WTC11 (cell line): ENCODE measurements at regions not wholly inside any gene's neighbourhood (a gene's known extent, or its start where the extent isn't known, plus 50 kb on each side); places are given as distances from the start of the nearest gene placed in this dataset.

Experiments used
- ATAC-seq: fragments of 200-7000 bp; cut with Tn5 transposase; 2 replicates; pipeline ENCODE4 v1.10.0; 2021; ENCODE audit warnings: mild to moderate bottlenecking, moderate library complexity
- CTCF ChIA-PET: fragments of 300-600 bp; sonication (Branson Sonifier 250); formaldehyde crosslinking; loops from one replicate; lab custom pipeline; 2021; ENCODE audit warnings: antibody characterized with exemption; lab: Charles Lee
- POLR2A ChIA-PET: fragments of 350-600 bp; sonication (Branson Sonifier 250); formaldehyde crosslinking; loops from one replicate; lab custom pipeline; 2021; ENCODE audit warnings: antibody characterized with exemption; lab: Charles Lee
- DNase-seq: peaks from one replicate; pipeline ENCODE4 v3.0.0; 2021; ENCODE audit warnings: low spot score
- H3K27ac Mint-ChIP-seq: 2 replicates; pipeline ENCODE4 v1.8.0; 2021; ENCODE audit warnings: mixed read lengths
- H3K27me3 Mint-ChIP-seq: 2 replicates; pipeline ENCODE4 v1.8.0; 2021; ENCODE audit warnings: low read depth, mild to moderate bottlenecking, moderate library complexity, mixed read lengths
- H3K36me3 Mint-ChIP-seq: 2 replicates; pipeline ENCODE4 v1.8.0; 2021; ENCODE audit warnings: mixed read lengths
- H3K4me1 Mint-ChIP-seq: 2 replicates; pipeline ENCODE4 v1.8.0; 2022; ENCODE audit warnings: mixed read lengths
- H3K4me3 Mint-ChIP-seq: 2 replicates; pipeline ENCODE4 v1.8.0; 2021; ENCODE audit warnings: mild to moderate bottlenecking, moderate library complexity, mixed read lengths
- H3K9me3 Mint-ChIP-seq: 2 replicates; pipeline ENCODE4 v1.8.0; 2021; ENCODE audit warnings: mixed read lengths
- EMX1 ChIP-seq: fragments of 250-450 bp; sonication (Bioruptor Pico); IDR thresholded peaks from 2 replicates; pipeline ENCODE4 v1.8.0; 2021; ENCODE audit warnings: mild to moderate bottlenecking
- FOXP1 ChIP-seq: sonication (generic); formaldehyde crosslinking; IDR thresholded peaks from 2 replicates; pipeline ENCODE4 v1.8.0; 2022; ENCODE audit warnings: missing genetic modification reagents, mild to moderate bottlenecking, moderate library complexity, borderline replicate concordance
- JAZF1 ChIP-seq: fragments of 250-450 bp; sonication (Bioruptor Pico); IDR thresholded peaks from 2 replicates; pipeline ENCODE4 v1.9.0; 2021; ENCODE audit warnings: moderate library complexity, mild to moderate bottlenecking, inconsistent platforms
- KAT7 ChIP-seq: sonication (generic); formaldehyde crosslinking; IDR thresholded peaks from 2 replicates; pipeline ENCODE4 v1.8.1; 2023; ENCODE audit warnings: missing genetic modification reagents, mild to moderate bottlenecking, borderline replicate concordance
- NFATC4 ChIP-seq: fragments of 250-450 bp; sonication (Bioruptor Pico); IDR thresholded peaks from 2 replicates; pipeline ENCODE4 v1.9.0; 2021; ENCODE audit warnings: mild to moderate bottlenecking
- NFE2L1 ChIP-seq: sonication (generic); formaldehyde crosslinking; IDR thresholded peaks from 2 replicates; pipeline ENCODE4 v1.8.1; 2023; ENCODE audit warnings: missing genetic modification reagents
- NR2C2 ChIP-seq: sonication (generic); formaldehyde crosslinking; IDR thresholded peaks from 2 replicates; pipeline ENCODE4 v1.8.0; 2022; ENCODE audit warnings: mild to moderate bottlenecking, missing genetic modification reagents
- ZNF138 ChIP-seq: sonication (generic); formaldehyde crosslinking; conservative IDR thresholded peaks from 2 replicates; pipeline ENCODE4 v1.8.1; 2022; ENCODE audit warnings: mild to moderate bottlenecking, moderate library complexity, missing genetic modification reagents
- ZNF416 ChIP-seq: fragments of 250-450 bp; sonication (Bioruptor Pico); IDR thresholded peaks from 2 replicates; pipeline ENCODE4 v1.9.0; 2021; ENCODE audit warnings: mild to moderate bottlenecking, inconsistent platforms
- ZNF423 ChIP-seq: fragments of 250-450 bp; sonication (Bioruptor Pico); IDR thresholded peaks from 2 replicates; pipeline ENCODE4 v2.1.2; 2022; ENCODE audit warnings: mild to moderate bottlenecking, moderate library complexity
- ZNF671 ChIP-seq: fragments of 250-450 bp; sonication (Bioruptor Pico); IDR thresholded peaks from 2 replicates; pipeline ENCODE4 v1.8.0; 2021; ENCODE audit warnings: mild to moderate bottlenecking
- TF ChIP-seq, protein P1 (sequence below): fragments of 250-450 bp; sonication (Bioruptor Pico); IDR thresholded peaks from 2 replicates; pipeline ENCODE4 v1.8.0; 2021; ENCODE audit warnings: mild to moderate bottlenecking
- TF ChIP-seq, protein P2 (sequence below): sonication (generic); formaldehyde crosslinking; IDR thresholded peaks from 2 replicates; pipeline ENCODE4 v1.8.1; 2023; ENCODE audit warnings: mild to moderate bottlenecking, missing genetic modification reagents
- TF ChIP-seq, protein P3 (sequence below): sonication (generic); formaldehyde crosslinking; IDR thresholded peaks from 2 replicates; pipeline ENCODE4 v1.8.0; 2022; ENCODE audit warnings: mild to moderate bottlenecking, missing genetic modification reagents
- TF ChIP-seq, protein P4 (sequence below): sonication (generic); formaldehyde crosslinking; conservative IDR thresholded peaks from 2 replicates; pipeline ENCODE4 v1.8.1; 2022; ENCODE audit warnings: mild to moderate bottlenecking, missing genetic modification reagents
- TF ChIP-seq, protein P5 (sequence below): sonication (generic); formaldehyde crosslinking; IDR thresholded peaks from 2 replicates; pipeline ENCODE4 v1.8.0; 2023; ENCODE audit warnings: mild to moderate bottlenecking, missing genetic modification reagents
- TF ChIP-seq, protein P6 (sequence below): fragments of 250-450 bp; sonication (Bioruptor Pico); IDR thresholded peaks from 2 replicates; pipeline ENCODE4 v1.9.0; 2021; ENCODE audit warnings: moderate library complexity, mild to moderate bottlenecking, inconsistent platforms, borderline replicate concordance
- TF ChIP-seq, protein P7 (sequence below): sonication (generic); formaldehyde crosslinking; IDR thresholded peaks from 2 replicates; pipeline ENCODE4 v1.8.0; 2022; ENCODE audit warnings: missing genetic modification reagents

DNA sequence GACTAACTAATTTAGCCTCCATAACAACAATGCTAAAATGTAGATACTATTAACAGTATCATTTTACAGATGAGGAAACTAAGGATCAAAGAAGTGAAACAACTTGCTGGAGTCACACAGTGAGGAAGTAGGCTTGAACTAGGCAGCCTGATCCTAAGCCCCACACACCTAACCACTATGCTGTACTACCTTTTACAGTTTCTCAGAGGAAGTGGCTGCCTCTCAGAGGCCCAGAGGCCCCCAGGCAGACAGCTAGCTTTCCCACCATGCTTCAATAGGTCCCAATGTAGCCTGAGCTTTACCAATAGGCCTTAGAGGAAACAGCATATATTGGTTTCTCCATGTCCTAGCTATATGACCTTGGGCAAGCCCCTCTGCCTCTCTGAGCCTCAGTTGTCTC is 69.4 kb upstream of the PJA1 start (continued):
- TF ChIP-seq ZNF423 (CRISPR knock-in tag) (no peak), JAZF1 (no peak)
- TF ChIP-seq, protein P1, sequence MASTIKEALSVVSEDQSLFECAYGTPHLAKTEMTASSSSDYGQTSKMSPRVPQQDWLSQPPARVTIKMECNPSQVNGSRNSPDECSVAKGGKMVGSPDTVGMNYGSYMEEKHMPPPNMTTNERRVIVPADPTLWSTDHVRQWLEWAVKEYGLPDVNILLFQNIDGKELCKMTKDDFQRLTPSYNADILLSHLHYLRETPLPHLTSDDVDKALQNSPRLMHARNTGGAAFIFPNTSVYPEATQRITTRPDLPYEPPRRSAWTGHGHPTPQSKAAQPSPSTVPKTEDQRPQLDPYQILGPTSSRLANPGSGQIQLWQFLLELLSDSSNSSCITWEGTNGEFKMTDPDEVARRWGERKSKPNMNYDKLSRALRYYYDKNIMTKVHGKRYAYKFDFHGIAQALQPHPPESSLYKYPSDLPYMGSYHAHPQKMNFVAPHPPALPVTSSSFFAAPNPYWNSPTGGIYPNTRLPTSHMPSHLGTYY = no peak
- TF ChIP-seq, protein P2, sequence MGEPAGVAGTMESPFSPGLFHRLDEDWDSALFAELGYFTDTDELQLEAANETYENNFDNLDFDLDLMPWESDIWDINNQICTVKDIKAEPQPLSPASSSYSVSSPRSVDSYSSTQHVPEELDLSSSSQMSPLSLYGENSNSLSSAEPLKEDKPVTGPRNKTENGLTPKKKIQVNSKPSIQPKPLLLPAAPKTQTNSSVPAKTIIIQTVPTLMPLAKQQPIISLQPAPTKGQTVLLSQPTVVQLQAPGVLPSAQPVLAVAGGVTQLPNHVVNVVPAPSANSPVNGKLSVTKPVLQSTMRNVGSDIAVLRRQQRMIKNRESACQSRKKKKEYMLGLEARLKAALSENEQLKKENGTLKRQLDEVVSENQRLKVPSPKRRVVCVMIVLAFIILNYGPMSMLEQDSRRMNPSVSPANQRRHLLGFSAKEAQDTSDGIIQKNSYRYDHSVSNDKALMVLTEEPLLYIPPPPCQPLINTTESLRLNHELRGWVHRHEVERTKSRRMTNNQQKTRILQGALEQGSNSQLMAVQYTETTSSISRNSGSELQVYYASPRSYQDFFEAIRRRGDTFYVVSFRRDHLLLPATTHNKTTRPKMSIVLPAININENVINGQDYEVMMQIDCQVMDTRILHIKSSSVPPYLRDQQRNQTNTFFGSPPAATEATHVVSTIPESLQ (CRISPR knock-in tag) = no peak
- TF ChIP-seq, all 79 proteins: peak for 0

DNA sequence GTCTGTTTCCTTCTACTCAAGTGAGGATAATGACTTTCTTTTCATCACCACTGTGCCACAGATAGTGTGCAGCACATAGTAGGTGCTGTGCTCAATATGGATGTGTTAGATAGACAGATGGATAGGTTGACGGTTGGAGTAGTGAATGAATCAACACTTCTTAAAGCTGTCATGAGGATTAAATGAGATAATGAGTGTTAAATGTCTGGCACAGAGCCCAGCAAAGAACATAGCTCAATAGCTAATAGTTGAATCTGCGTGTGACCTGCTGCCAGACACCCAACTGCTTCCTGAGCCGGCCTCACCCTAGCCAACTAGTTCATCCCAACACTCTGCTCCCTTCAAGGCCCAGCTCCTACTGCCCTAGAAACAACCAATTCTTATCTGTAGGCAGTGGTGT is 67.7 kb upstream of the PJA1 start:
- Mint-ChIP-seq H3K36me3 (no peaks in the 10 kb centered on the region), H3K4me1 (no peaks in the 10 kb centered on the region), H3K27ac (no peak overlapping the region), H3K27me3 (peaks cover 41% of the 10 kb centered on the region), H3K4me3 (no peak overlapping the region), H3K9me3 (no peaks in the 10 kb centered on the region)
- TF ChIP-seq NFE2L1 (CRISPR knock-in tag) (no peak), NFATC4 (no peak), EMX1 (CRISPR knock-in tag) (no peak)
- TF ChIP-seq, protein P3, sequence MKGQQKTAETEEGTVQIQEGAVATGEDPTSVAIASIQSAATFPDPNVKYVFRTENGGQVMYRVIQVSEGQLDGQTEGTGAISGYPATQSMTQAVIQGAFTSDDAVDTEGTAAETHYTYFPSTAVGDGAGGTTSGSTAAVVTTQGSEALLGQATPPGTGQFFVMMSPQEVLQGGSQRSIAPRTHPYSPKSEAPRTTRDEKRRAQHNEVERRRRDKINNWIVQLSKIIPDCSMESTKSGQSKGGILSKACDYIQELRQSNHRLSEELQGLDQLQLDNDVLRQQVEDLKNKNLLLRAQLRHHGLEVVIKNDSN (CRISPR knock-in tag) = no peak
- TF ChIP-seq, protein P4, sequence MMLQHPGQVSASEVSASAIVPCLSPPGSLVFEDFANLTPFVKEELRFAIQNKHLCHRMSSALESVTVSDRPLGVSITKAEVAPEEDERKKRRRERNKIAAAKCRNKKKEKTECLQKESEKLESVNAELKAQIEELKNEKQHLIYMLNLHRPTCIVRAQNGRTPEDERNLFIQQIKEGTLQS (CRISPR knock-in tag) = no peak
- ATAC-seq (no peak), DNase-seq (no peak)
- ChIA-PET POLR2A (no interaction called here), CTCF (interaction anchor here (1.6 kb wide), 1 partner anchor 155 kb away, joined by 5 read pairs; no protein-coding TSS in a partner anchor)

DNA sequence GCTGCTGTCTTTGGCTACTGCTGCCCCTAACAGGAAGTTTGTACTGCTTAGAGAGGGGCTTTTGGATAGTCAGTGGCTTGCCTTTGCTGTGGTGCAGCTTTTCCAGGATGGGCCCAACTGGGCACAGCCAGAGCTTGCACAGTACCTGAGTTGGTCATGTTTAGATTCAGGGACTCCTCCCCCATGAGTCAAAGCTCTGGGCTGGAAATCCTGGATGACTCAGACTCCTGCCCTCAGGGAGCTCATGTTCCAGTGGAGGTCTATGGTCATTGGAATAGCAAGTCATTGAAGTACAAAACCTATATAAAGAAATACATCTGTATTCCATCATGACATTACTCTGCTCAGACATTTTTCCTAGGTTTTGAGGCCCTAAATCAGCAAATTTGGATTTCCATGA is 66.7 kb upstream of the PJA1 start:
- ChIA-PET CTCF (interaction anchor here (1.0 to 1.6 kb wide), 2 partner anchors 156 kb away, joined by 3 to 5 read pairs; no protein-coding TSS in a partner anchor), POLR2A (no interaction called here)
- ATAC-seq = no peak
- TF ChIP-seq NR2C2 = no peak
- TF ChIP-seq, protein P5, sequence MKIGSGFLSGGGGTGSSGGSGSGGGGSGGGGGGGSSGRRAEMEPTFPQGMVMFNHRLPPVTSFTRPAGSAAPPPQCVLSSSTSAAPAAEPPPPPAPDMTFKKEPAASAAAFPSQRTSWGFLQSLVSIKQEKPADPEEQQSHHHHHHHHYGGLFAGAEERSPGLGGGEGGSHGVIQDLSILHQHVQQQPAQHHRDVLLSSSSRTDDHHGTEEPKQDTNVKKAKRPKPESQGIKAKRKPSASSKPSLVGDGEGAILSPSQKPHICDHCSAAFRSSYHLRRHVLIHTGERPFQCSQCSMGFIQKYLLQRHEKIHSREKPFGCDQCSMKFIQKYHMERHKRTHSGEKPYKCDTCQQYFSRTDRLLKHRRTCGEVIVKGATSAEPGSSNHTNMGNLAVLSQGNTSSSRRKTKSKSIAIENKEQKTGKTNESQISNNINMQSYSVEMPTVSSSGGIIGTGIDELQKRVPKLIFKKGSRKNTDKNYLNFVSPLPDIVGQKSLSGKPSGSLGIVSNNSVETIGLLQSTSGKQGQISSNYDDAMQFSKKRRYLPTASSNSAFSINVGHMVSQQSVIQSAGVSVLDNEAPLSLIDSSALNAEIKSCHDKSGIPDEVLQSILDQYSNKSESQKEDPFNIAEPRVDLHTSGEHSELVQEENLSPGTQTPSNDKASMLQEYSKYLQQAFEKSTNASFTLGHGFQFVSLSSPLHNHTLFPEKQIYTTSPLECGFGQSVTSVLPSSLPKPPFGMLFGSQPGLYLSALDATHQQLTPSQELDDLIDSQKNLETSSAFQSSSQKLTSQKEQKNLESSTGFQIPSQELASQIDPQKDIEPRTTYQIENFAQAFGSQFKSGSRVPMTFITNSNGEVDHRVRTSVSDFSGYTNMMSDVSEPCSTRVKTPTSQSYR (CRISPR knock-in tag) = no peak
- H3K27me3 Mint-ChIP-seq = peaks cover 51% of the 10 kb centered on the region
- no peaks in the 10 kb centered on the region for H3K9me3 Mint-ChIP-seq
- no peaks in the 10 kb centered on the region for H3K4me1 Mint-ChIP-seq
- DNase-seq = no peak
- no peaks in the 10 kb centered on the region for H3K36me3 Mint-ChIP-seq
- no peak overlapping the region for H3K27ac Mint-ChIP-seq
- no peak overlapping the region for H3K4me3 Mint-ChIP-seq

DNA sequence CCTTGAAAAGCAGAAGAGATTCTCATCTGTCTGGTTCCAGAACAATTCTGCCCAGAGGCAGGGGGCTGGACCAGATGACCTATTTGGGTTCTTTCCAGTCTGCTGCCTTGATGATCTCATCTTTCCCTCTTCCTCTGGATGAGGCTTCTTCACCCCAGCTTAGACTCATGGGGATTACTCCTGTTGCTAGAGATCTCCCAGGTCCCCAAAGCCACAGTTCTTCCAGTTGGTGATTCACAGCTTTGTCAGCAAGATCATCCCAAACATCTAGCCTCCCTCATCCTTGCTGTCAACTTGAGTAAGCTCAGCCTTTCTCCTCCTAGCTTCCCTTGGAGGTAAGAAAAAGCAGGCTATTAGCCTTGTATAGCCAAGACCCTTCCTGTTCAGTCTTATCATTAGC is 64.2 kb upstream of the PJA1 start:
- no peak for DNase-seq
- ChIA-PET CTCF (interaction anchor here (1.0 to 1.4 kb wide), 2 partner anchors 158 to 401 kb away, joined by 4 read pairs; partner anchors contain the start of gene EFNB1), POLR2A (no interaction called here)
- Mint-ChIP-seq H3K4me3 (no peak overlapping the region), H3K27ac (no peak overlapping the region), H3K9me3 (no peaks in the 10 kb centered on the region), H3K27me3 (peaks cover 70% of the 10 kb centered on the region), H3K4me1 (no peaks in the 10 kb centered on the region), H3K36me3 (no peaks in the 10 kb centered on the region)
- no peak for ATAC-seq
- TF ChIP-seq KAT7 = no peak
- TF ChIP-seq ZNF138 (CRISPR knock-in tag) = no peak
- TF ChIP-seq, protein P6, sequence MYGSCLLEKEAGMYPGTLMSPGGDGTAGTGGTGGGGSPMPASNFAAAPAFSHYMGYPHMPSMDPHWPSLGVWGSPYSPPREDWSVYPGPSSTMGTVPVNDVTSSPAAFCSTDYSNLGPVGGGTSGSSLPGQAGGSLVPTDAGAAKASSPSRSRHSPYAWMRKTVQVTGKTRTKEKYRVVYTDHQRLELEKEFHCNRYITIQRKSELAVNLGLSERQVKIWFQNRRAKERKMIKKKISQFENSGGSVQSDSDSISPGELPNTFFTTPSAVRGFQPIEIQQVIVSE (CRISPR knock-in tag) = no peak
- TF ChIP-seq, protein P7, sequence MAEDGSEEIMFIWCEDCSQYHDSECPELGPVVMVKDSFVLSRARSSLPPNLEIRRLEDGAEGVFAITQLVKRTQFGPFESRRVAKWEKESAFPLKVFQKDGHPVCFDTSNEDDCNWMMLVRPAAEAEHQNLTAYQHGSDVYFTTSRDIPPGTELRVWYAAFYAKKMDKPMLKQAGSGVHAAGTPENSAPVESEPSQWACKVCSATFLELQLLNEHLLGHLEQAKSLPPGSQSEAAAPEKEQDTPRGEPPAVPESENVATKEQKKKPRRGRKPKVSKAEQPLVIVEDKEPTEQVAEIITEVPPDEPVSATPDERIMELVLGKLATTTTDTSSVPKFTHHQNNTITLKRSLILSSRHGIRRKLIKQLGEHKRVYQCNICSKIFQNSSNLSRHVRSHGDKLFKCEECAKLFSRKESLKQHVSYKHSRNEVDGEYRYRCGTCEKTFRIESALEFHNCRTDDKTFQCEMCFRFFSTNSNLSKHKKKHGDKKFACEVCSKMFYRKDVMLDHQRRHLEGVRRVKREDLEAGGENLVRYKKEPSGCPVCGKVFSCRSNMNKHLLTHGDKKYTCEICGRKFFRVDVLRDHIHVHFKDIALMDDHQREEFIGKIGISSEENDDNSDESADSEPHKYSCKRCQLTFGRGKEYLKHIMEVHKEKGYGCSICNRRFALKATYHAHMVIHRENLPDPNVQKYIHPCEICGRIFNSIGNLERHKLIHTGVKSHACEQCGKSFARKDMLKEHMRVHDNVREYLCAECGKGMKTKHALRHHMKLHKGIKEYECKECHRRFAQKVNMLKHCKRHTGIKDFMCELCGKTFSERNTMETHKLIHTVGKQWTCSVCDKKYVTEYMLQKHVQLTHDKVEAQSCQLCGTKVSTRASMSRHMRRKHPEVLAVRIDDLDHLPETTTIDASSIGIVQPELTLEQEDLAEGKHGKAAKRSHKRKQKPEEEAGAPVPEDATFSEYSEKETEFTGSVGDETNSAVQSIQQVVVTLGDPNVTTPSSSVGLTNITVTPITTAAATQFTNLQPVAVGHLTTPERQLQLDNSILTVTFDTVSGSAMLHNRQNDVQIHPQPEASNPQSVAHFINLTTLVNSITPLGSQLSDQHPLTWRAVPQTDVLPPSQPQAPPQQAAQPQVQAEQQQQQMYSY (CRISPR knock-in tag) = no peak
- no peak for TF ChIP-seq FOXP1 (CRISPR knock-in tag)
- TF ChIP-seq ZNF671 (CRISPR knock-in tag) = no peak
- no peak for TF ChIP-seq ZNF416 (CRISPR knock-in tag)
